ENCODE measurements at regions not wholly inside any gene's neighbourhood (a gene's known extent, or its start where the extent isn't known, plus 50 kb on each side); places are given as distances from the start of the nearest gene placed in this dataset.

DNA sequence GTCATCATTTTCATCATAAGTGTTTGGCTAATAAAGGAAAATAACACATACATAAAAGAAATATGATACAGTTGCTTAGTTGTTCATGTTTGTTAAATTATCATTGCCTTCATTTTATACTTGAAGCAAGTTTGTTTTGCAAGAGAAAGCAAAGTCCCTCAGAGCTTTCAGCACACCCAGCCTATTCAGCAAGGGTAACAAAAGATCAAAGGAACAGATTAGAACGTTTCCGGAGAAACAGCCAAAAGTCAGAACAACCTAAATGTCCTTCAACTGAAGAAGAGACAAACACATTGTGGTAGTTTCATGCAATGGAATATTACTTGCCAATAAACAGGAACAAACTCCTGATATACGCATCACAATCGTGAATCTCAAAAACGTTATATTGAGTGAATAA, 380.7 kb downstream of the MZT1 start:
- DNase-seq (ENCODE audit: low spot score): no peak

DNA sequence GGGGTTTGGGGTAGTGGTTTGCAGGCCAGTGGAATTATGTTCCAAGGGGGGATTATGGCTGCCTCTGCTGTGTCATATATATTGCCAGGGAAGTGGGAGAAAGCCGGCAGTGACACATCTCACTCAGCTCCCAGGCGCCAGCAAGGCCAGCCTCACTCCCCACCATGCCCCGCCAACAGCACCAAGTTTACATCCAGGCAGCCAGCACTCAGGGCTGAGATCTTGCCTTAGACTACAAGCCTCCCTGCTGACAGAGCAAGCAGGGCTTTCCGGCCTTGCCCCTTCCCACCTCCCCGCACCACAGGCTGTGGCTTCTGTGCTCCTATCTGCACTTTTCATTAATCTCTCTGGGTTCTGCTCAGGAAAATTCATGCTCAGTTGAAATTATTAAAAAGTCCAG, 385.1 kb downstream of the MZT1 start:
- no peak for DNase-seq (ENCODE audit: low spot score)

DNA sequence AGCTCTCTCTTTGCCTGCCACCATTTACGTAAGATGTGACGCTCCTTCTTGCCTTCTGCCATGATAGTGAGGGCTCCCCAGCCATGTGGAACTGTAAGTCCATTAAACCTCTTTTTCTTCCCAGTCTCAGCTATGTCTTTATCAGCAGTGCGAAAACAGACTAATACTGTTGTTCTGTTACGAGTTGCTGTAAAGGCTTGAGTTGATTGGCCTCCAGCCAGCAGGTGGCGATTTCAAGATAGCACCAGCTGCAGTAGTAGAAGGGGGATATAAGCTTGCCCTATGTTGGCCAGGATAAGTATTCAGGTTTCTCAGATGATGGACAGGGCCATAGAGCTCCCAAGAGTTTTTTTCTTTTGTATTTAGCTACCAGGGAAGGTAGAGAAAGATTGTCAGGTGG, 385.5 kb downstream of the MZT1 start:
- DNase-seq (ENCODE audit: low spot score): no peak

DNA sequence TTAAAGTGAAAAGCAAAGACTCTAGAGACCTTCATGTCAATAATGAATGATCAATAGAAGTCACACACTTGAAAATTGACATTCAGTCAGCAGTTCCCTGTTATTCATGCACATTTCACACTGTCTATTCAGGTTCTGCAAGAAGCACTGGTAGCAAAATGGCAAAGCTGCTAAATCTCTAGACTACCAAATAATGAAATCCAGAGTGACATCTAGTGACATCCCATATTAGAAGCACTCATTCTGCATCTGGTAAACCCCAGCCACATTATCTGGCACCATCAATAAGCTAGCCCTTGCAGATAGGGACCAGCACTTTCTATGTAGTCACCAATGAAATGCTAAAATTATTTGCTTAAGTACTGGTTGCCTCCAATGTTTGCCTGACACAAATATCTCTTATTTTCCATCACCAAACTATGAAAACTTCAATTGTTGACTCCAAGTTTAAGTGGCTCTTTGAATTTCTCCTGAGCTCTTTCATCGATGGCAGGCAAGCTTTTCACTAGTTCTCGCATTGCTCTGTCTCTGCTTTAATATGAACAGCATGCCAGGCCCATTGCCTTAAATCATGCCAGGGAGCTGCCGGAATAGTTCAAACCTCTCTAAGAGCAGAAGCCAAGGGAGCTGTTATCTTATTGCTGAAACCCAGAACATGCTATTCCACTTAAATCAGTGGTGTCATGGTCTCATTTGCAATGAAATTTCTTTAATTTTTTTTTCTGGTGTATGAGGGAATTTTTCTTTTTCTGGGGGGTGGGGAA, 409.9 kb downstream of the MZT1 start:
- no peak for DNase-seq (ENCODE audit: low spot score)

DNA sequence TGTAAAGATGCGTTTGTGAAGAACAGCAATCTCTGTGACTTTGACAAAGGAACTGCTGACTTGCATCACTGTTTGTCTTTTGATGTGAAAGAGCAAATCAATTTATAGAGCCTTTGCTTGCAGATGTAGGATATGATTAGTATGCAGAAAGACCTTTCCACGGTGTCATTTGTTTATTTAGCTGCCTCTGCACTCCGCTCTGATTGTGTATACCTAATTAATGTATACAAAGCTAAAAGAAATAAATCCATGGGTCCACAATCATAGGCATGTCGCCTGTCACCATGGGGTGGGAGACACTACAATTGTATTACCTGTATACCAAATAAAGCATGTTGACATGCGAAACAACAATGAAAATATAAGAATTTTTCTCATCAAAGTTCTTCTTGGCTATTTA, 410.7 kb downstream of the MZT1 start:
- DNase-seq (ENCODE audit: low spot score): no peak

DNA sequence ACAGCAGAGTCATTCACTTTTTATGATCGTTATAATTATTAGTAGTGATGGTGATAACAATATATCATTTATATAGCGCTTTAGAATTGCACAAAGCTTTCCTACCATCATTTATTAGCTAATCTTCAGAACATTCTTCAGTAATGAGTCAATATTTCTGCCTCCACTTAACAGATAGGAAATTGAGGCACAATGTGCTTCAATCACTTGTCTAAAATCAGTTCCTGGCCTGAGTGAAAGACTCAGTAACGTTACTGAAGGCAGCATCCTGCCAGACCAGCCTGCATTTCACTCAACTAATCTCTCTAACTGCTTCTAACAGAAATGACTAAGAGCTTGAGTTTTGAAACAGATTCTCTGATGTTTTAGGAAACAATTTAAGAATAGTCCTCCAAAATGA, 412.1 kb downstream of the MZT1 start:
- DNase-seq (ENCODE audit: low spot score): no peak

DNA sequence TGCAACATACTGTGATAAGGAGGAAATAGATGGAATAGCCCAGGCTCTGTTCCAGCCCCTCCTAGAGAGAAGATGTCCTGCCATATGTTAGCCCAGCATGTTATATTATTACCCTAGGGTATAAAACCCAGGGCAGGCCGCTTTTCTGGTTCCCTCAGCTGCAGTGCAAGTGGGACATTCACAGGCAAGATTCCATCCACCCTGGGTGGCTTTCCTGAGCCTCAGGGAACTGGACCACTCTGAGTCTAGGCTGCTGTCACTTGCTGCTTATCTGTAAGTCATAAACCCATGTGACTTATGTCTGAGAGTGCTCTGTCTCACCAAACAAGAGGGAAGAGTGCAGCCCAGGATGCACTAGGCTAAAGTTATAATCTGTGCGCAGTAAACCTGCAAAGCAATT, 413.2 kb downstream of the MZT1 start:
- DNase-seq (ENCODE audit: low spot score): no peak

DNA sequence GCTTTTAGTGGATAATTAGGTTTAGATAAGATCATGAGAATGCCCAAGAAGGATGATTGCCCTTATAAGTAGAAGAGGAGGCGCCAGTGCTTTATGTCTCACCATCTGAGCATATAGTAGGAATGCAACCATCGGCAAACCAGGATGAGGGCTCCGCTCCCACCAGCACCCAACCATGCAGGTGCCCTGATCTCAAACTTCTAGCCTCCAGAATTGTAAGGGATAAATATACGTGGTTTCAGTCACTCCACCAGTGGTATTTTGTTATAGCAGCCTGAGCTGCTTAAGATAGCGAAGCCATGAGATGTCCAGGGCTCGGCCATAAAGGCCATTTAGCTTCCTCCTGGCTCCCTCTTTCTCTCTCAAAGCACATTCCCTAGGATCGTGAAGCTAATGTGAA, 413.9 kb downstream of the MZT1 start:
- DNase-seq (ENCODE audit: low spot score): no peak

DNA sequence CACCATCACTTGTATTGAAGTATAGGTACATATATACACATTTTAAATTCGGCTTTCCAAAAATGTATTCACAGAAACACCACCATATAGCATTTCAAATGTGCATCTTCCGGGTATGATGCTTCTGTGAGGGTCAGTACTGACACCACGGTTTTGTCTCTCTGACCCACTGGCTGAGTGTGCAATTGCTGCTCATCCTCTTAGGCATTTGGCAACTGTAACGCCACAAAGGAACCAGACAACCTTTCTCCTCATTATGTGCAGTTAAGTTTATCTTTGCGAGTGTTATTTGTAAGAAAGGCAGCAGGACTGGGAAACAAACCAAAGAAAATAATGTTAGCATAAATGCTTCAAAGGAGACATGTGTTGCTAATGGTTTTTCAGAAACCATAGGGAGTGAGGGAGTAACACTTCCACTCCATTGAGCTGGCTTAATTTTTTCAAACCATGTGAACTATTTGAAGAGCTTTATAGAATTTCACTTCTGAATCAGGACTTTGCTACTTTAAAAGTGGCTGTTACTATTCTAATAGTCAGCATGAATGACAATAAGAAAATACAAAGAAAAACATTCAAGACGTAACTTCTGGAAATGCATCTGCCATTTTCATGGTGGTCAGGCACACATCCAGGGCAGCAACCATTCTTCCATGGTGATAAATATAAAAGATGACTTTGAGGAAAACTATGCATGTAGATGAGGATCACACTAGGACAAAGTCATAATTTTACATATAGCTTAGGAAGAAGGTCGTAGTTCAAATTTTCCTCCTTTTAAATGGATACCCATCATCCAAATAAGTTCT, 423.3 kb downstream of the MZT1 start:
- DNase-seq (ENCODE audit: low spot score): no peak

DNA sequence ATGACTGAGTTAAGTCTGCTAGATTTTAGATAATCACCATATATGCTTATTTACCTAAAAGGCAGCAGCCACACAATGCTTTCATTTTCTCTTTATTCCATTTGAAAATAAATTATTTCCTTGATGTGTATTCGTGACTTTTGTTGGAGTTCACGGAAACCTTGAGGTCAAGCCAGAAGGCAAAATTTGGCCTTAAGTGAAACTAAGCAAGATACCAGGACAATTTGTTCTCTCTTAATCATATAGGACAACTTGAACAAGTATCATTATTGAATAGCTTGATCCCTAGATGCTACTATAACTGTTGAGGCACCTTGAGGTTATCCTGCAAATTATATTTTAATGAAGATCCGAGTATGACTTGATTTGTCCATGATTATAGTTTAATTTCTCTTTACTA, 429.2 kb upstream of the DACH1 start:
- no peak for DNase-seq (ENCODE audit: low spot score)

DNA sequence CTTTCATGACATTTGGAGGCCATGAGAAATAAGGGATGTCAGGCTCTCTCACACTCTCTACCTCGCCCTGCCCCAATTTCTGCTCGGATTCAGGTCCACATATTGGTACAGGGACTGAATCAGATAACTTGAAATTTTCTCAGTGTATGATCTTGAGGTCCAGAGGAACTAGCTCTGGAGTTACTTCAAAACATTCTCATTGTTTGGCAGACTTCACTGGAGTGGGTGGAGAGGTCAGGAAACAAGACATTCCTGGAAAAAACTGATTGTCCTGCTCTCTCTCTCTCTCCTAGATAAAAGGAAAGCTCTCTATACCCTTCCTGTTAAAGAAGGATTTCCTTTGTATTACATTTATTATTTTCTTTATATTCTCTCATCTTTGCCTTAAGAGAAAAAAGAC, 428.1 kb upstream of the DACH1 start:
- no peak for DNase-seq (ENCODE audit: low spot score)

DNA sequence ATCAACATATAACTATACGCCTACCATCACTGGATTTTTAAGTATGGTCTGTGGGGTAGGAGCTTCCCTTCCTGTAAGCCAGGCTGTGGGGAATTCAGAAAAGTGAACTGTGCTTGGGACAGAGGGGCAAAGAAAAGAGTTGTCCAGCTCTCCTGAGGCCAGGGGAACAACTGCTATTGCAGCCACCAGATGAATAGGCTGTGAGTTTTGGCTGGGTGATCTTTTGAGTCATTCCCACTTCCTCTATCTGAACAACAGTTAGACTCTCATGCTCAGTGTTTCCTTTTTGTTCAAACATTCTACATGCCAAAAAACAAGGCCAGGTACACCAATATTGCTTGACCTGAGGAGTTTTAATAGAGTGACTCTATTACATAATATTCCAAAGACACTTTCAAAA, 426.2 kb upstream of the DACH1 start:
- no peak for DNase-seq (ENCODE audit: low spot score)

DNA sequence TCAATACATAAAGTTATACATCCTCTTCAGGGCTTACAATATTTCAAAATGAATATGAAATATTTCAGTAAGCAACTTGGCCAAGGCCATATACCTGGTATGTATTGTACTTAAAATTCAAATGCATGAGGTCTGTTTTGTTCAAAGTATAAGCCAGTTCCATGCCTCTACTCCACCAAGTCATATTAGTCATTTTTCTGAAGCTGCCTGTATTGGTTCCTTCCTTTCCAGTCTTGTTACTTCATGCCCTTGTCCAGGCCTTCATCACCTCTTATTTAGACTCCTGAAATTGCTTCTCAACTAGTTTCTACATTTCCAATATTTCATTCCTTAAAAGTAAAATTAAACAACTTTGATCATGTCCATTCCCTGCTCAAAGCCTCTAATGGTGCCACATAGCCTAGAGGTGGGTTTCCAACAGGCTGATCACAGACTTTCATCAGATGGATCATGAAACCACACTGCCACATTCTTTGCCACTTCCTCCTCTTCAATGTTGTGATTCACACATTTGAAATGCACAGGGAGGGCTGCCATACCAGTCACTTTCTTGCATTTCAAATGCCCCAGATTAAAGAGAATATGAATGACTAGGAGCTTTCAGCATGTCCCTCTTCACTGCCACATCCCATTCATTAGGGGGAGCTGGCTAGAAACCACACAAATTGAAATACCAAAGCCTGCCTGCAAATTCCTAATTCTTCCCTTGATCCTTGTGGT, 424.1 kb upstream of the DACH1 start:
- DNase-seq (ENCODE audit: low spot score): no peak

DNA sequence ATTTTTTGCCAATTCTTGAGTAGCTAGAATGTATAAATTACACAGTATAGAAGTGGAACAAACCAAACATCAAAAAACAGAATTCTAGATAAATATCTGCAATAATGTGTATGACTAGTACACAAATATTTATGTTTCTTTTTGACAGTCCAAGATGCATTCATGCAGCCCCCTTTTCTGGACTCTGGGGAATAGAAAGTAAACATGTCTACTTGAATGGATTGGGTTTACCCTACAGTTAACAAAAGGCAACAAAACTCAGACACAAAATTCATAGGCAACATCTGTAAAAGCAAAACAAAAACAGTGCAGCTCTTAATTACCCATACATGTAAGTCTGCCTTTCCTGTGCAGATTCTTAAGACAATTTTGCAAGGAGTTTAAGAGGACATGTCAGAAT, 419.4 kb upstream of the DACH1 start:
- DNase-seq (ENCODE audit: low spot score): no peak

DNA sequence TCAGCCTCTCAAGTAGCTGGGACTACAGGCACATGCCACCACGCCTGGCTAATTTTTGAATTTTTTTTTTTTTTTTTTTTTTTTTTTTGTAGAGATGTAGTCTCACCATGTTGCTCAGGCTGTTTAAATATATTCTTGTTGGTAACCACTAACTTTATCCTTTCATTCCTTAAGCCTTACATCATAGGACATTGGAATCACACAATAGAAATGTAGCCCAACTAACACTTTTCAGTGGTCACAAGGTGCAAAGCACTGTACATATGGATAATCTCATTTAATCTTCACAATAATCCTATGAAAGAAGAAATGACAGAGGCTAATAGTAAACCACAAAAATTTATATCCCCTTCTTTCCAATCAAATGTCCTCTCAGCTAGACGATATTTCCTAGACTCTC, 417.8 kb upstream of the DACH1 start:
- DNase-seq (ENCODE audit: low spot score): no peak

DNA sequence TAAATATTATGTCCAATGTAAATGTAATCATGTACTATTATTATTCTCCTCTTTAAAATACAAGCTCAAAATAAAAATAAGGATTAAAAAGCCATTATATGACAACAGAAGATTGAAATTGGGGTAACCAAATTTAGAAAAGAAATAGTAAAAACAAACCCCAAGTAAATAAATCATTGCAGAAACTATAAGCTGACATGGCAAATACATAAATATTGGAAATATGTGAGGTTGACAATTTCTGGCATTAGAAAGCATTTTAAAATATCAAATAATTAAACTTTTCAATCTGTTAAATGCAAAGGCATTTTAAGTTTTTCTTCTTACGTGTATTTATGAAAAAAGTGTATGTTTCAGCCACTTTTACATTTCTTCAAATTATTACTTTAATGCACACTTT, 394.7 kb upstream of the DACH1 start:
- no peak for DNase-seq (ENCODE audit: low spot score)

DNA sequence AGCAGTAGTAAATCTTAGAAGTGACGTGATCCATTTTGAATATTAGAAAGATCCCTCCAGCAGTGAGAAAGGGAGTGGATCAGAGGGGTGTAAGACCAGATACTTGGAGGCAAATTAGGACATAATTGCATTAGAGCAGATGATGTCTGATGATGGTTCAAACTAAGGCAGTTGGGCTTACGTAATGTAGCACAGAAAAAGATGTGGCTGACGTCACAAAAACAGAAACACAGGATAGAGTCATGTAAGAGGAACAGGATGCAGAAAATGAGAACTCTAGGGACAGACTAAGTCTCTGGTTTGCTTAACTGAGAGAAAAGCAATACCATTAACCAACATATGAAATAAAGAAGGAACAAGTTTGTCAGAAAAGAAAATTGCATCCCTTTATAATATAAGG, 392.5 kb upstream of the DACH1 start:
- DNase-seq (ENCODE audit: low spot score): no peak

DNA sequence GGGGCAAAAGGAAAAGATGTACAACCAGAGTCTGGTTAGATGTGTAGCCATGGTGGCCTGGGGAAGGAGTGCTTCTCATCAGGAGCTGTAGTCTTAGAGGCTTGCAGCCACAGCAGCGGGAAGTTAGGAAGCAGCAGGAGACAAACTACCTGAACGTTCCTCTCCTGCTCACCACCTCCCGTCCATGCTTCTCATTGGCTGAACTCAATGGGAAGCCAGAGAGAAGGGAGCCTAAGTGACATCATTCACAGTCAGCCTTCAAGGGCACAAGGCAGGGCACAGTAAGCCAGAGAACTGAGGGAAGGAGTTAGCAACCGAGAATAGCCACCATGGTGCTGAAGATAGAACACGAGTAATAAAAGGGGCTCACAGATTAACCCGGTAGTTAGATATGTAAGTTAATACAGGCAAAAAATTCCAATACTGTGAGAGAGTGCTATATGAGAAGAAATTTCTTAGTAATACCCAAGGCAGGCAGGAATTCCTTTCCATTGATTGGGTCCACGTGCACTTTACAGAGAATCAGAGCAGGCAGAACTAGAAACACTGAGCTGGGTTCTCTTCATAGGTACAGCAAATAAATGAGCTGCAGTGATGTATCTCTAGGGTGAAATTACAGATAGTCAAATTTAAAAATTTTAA, 391.5 kb upstream of the DACH1 start:
- DNase-seq (ENCODE audit: low spot score): no peak

DNA sequence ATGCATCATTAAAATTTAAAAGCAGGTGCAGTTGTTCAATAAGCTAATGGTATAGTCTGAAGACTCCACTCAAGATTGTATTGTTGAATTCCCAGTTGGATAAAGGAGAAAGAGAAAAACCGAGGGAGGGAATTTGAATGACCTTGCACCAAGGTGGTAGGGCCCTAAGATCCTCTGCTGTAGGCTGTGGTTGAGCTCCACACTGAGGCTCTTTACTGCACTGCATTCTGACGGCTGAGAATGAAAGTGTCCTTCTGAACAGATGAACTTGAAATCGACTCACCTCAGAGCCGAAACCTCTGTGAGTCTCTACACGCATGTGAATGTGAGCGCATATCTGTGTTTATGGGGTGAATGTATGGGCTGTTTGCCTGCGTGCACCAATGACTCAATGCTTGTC, 388.9 kb upstream of the DACH1 start:
- peak; percentile 16 for DNase-seq (ENCODE audit: low spot score)

DNA sequence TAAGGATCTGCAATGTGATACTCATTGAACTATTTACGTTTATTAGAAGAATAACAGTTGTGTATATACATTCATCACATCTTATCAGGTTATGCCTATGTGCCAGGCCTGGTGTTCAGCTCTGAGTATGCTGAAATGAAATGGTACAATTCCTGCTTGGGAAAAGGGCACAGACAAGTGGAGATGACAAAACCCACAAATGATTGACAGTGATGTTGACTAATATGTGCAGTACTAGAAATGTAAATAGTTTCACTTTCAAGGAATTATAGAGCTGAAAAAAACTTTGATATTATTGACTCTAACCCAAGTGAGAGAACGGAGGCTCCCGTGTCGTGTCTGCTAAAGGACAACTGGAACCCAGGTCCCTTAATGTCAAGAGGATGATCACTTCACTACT, 386.8 kb upstream of the DACH1 start:
- no peak for DNase-seq (ENCODE audit: low spot score)

DNA sequence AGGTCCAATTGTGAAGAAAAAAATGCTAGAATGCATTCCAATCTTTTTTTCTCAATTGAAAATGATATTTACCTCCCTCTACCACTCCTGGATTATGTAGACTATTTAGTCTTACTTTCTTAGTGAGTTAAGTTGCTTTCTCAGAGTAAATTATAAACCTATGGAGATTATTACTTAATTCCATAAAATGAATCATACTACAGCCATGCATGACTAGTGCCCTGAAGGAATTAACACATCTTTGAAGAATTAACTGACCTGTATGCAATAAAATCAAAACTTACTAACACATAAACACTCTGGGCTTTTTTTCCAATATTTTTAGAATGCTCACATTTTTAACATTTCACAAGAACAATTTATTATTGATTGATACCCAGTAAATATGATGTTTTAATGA, 379.4 kb upstream of the DACH1 start:
- DNase-seq (ENCODE audit: low spot score): no peak

DNA sequence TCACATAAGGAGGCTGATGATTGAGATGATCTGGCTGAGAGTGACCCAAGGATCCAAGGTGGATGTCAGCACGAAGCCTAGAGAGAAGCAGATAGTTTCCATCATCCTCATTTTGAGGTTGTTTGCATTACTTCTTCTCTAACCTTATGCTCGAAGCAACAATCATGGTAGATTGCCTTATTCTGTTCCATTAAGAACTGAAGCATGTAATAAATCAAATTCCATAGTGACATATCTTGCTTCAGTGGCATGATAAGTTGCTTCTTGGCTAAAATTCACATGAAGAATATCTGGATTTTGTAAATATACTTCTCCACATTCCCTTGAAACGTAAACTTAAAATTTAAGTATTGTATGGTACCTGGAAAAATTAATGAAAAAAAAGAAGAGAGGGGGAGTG, 377.8 kb upstream of the DACH1 start:
- DNase-seq (ENCODE audit: low spot score): no peak

DNA sequence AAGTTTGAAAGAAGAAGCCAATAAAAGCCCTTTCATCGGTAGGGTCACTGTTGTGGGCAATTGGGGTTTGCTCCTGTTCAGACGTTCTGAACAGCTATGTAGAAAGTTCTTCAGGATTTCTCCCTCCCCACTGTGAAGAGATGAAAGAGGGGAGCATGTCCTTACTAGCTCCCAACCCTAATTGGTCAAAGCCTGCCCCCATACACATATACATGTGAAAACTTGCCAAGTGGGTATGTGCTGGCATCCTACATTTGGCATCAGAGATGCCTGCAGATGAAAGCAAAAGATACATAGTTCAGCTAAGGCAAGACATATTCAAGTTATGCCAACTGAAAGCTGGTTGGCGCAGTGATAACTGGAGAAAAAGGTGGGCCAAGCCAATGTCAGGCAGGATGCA, 363.1 kb upstream of the DACH1 start:
- no peak for DNase-seq (ENCODE audit: low spot score)
